Esophagus (tissue), 2 donors: ENCODE measurements at regions not wholly inside any gene's neighbourhood (a gene's known extent, or its start where the extent isn't known, plus 50 kb on each side); places are given as distances from the start of the nearest gene placed in this dataset.

Experiments
- H3K27ac ChIP-seq, 2 donors: one replicate each; pipeline ENCODE4 v1.5.1; 2013; ENCODE audit warnings: low read depth in 2 of 2, mild to moderate bottlenecking in 2 of 2, inconsistent platforms in 1 of 2, low read length in 1 of 2, moderate library complexity in 1 of 2
- H3K27me3 ChIP-seq, 2 donors: one replicate each; pipeline ENCODE4 v1.6.1; 2013; ENCODE audit warnings: low read length in 2 of 2, control low read depth in 1 of 2, mild to moderate bottlenecking in 1 of 2; ENCODE audit not compliant: insufficient read depth in 2 of 2, control insufficient read depth in 1 of 2
- H3K36me3 ChIP-seq, 2 donors: one replicate each; pipeline ENCODE4 v1.6.1; 2013; ENCODE audit warnings: low read length in 1 of 2; ENCODE audit not compliant: control insufficient read depth in 2 of 2, insufficient read depth in 2 of 2
- H3K4me1 ChIP-seq, 2 donors: one replicate each; pipeline ENCODE4 v1.6.1; 2013; ENCODE audit warnings: low read length in 1 of 2; ENCODE audit not compliant: control insufficient read depth in 2 of 2, insufficient read depth in 2 of 2
- H3K4me3 ChIP-seq, 2 donors: one replicate each; pipeline ENCODE4 v1.5.1; 2013; ENCODE audit warnings: low read length in 2 of 2, mild to moderate bottlenecking in 2 of 2, low read depth in 1 of 2, moderate library complexity in 1 of 2
- H3K9me3 ChIP-seq, 2 donors: one replicate each; pipeline ENCODE4 v1.6.1; 2013; ENCODE audit warnings: mild to moderate bottlenecking in 2 of 2, low read depth in 1 of 2, low read length in 1 of 2, moderate library complexity in 1 of 2; ENCODE audit not compliant: control insufficient read depth in 2 of 2, insufficient read depth in 1 of 2
- WGBS, 2 donors: extraction: QIAGEN DNeasy Blood & Tissue Kit; methylation state at CpG; one replicate each; pipeline ENCODE4 v1.1.7; 2013; 5-methylcytosine and 5-hydroxymethylcytosine counted together
- donor health status: healthy with polysubstance abuse.
- donor health status: Bipolar disorder and iron deficiency.

DNA sequence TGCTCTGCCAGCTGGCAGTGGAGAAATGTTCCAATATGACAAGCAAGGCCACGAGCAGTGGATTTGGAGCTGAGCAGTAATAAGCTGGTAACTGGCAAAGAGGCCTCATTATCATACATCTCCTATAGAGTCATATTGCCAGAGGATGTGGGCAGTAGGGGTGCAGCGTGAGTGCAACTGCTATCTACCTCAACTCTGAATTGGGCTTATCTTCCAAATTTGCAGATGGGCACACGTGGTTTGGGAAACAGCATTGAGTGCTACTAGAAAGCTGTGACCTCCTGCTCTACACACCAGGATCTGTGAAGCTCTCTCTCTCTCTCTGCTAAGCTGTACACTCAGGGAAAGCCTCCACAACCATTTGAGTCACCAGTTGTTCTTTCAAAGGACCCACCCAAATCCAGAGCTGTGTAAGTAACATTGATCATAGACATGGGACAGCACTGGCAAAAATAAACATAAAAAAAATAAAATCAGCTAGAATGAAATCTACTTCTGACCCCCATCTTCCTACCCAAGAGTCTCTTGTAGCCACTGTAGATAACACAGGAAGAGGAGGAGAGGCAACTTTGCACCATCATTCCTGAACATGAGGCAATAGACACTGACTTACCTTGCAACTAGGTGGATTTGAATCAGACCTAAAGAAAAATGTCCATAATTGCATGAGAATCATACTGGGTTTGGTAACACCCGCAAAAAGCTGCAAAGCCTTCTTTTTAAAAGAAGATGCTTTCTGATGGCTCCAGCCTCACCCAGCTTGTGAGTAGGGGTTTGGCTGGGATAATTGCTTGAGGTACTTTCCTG lies 82.9 kb upstream of the THBS1 start:
- H3K27me3 ChIP-seq = no peaks in the 10 kb centered on the region
- peaks cover 0 to 4% of the 10 kb centered on the region in 2 donors for H3K4me1 ChIP-seq
- H3K27ac ChIP-seq = no peak overlapping the region
- H3K4me3 ChIP-seq = no peak overlapping the region
- WGBS, 2 donors = 56 to 58% methylated on average over 4 of the region's 4 CpGs
- H3K9me3 ChIP-seq = no peaks in the 10 kb centered on the region
- H3K36me3 ChIP-seq = no peaks in the 10 kb centered on the region

DNA sequence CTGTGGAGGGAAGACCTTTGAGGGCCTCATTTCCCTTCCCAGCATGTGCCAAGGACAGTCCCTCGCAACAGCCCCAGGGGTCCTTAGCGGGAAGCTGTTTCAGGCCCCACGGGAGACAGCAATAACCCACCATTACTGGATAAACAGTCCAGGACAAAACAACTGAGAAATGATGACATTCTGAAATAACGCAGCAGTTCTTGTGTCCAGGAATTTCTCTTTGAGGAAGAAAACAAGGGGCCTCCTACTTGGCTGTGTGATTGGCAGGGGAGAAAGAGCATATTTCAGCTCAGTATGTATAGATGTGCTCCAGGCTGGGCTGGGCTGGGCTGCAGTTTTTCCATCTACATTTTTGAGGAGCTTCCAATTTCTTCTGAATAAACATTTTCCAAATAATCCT lies 82.2 kb upstream of the THBS1 start:
- no peak overlapping the region for H3K4me3 ChIP-seq
- H3K4me1 ChIP-seq = peaks cover 0 to 4% of the 10 kb centered on the region in 2 donors
- WGBS, 2 donors = 66 to 76% methylated on average over 4 of the region's 4 CpGs
- H3K27me3 ChIP-seq = no peaks in the 10 kb centered on the region
- no peaks in the 10 kb centered on the region for H3K36me3 ChIP-seq
- no peaks in the 10 kb centered on the region for H3K9me3 ChIP-seq
- H3K27ac ChIP-seq = no peak overlapping the region

DNA sequence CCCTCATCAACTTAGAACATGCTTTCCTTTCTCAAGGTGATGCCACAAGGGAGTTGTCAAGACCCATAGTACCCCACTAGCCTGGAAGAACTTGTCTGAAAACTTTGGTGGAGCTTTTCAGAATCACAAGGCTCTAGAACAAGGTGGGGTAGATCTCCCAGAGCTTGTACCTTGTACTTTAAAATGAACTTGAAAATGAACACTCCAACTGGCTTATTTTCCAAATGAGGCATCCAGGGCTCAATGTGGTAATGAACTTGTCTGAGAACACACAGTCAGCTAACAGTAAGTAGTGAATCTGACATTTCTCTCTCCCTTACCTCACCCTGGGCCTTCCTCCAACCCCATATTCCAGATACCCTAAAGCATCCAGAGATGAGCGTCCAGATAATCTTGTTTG lies 81.8 kb upstream of the THBS1 start:
- H3K9me3 ChIP-seq = no peaks in the 10 kb centered on the region
- peaks cover 0 to 4% of the 10 kb centered on the region in 2 donors for H3K4me1 ChIP-seq
- H3K4me3 ChIP-seq = no peak overlapping the region
- H3K27me3 ChIP-seq = no peaks in the 10 kb centered on the region
- H3K36me3 ChIP-seq = no peaks in the 10 kb centered on the region
- WGBS, 2 donors = 59 to 68% methylated on average over 1 of the region's 1 CpG
- no peak overlapping the region for H3K27ac ChIP-seq

DNA sequence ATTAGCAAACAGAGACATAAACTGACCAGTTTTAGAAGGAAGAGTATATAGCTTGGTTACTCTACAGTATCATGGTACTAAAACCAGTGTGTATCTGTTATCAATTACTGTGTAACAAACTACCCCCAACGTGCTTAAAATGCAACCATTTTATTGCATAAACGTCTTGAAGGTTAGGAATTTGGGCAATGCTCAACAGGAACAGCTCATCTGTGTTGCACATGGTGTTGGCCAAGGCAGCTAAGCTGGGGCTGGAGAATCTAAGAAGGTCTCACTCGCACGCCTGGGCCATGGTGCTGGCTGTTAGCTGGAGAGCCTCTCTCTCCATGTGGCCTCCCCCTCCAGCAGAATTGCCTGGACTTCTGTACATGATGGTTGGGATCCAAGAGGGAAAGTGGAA lies 81.2 kb upstream of the THBS1 start:
- H3K4me3 ChIP-seq = no peak overlapping the region
- no peaks in the 10 kb centered on the region for H3K27me3 ChIP-seq
- peaks cover 0 to 4% of the 10 kb centered on the region in 2 donors for H3K4me1 ChIP-seq
- 79 to 80% methylated on average over 4 of the region's 4 CpGs for WGBS, 2 donors
- no peaks in the 10 kb centered on the region for H3K36me3 ChIP-seq
- no peaks in the 10 kb centered on the region for H3K9me3 ChIP-seq
- H3K27ac ChIP-seq = no peak overlapping the region

DNA sequence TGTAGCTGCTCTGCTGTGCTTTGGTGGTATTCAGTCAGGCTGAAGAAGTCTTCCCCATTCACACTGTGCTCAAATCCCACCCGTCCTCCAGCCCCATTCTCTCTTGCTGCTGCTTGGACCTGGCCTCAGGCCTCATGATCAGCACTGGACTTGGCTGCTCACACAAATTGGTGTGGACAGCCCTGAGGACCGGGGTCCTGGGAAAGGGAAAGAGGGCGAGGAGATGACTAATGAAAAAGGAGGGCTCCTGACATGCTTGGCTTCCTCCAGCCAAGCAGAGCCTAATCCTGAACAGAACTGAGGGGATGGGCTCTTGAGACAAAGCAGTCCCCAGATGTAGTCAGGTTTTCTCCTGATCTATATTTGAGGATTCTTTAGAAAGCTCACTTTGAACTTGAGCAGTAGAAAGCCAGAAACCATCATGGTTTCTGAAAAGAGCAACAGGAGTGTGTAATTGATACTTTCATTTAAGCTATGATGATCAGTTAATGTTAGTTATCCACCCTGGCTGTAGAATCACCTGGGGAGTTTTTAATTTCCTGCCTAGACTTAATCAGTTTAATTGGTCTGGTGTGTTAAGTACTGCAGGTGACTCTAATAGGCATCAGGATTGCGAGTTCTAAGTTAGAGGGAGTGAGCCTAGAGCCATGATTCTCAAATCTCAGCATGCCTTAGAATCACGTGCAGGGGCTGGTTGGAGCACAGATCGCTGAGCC lies 79.4 kb upstream of the THBS1 start:
- Histone ChIP-seq H3K4me1 (peaks cover 0 to 2% of the 10 kb centered on the region in 2 donors), H3K9me3 (no peaks in the 10 kb centered on the region), H3K27ac (no peak overlapping the region), H3K27me3 (no peaks in the 10 kb centered on the region), H3K36me3 (no peaks in the 10 kb centered on the region), H3K4me3 (no peak overlapping the region)
- WGBS, 2 donors = 79 to 87% methylated on average over 6 of the region's 6 CpGs

DNA sequence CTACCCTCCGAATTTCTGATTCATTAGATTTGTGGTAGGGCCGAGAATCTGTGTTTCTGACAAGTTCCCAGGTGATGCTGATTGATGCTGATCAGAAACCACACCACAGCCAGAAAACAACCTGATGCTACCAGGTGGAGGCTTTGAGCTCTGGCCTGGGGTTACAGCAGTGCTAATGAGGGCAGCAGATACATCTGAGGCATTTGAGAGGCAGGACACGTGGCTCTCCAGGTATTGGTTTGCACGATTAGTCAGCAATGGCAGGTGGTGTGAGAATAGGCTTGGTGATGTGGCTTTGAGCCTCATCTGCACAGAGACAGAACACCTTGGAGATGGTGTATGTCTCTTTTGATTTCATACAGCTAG lies 78.8 kb upstream of the THBS1 start:
- Histone ChIP-seq H3K36me3 (no peaks in the 10 kb centered on the region), H3K27me3 (no peaks in the 10 kb centered on the region), H3K27ac (no peak overlapping the region), H3K9me3 (no peaks in the 10 kb centered on the region), H3K4me1 (peaks cover 0 to 2% of the 10 kb centered on the region in 2 donors), H3K4me3 (no peak overlapping the region)
- WGBS, 2 donors = 79 to 81% methylated on average over 4 of the region's 4 CpGs

DNA sequence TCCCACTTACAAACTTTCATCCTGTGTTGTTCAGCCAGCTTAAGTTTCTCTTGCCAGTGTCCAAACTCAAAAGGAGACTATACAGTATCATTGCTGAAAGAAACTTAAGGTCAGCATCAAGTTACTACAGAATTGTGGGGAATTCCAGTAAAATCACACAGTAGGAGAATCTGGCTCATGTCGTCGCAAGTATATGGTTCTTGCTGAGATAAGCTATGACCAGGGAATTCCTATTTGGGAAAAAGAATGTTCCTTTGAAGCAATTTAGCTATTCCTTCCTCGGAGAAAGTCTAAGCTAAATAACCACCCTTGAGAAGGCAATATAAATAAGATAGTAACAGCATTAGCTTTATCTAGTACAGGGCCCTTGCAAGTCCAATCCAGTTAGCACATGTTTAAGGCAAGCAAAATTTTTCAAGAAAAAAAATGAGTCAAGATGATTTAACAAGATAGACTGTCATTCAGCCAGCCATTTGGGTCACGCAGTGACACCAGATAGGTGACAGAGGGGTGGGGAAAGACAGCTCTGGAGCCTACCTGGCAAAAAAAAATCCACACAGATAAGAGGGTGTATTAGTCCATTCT lies 78.2 kb upstream of the THBS1 start:
- no peaks in the 10 kb centered on the region for H3K36me3 ChIP-seq
- no peaks in the 10 kb centered on the region for H3K27me3 ChIP-seq
- H3K4me3 ChIP-seq = no peak overlapping the region
- no peaks in the 10 kb centered on the region for H3K9me3 ChIP-seq
- 53 to 64% methylated on average over 4 of the region's 4 CpGs for WGBS, 2 donors
- peaks cover 0 to 2% of the 10 kb centered on the region in 2 donors for H3K4me1 ChIP-seq
- H3K27ac ChIP-seq = no peak overlapping the region

DNA sequence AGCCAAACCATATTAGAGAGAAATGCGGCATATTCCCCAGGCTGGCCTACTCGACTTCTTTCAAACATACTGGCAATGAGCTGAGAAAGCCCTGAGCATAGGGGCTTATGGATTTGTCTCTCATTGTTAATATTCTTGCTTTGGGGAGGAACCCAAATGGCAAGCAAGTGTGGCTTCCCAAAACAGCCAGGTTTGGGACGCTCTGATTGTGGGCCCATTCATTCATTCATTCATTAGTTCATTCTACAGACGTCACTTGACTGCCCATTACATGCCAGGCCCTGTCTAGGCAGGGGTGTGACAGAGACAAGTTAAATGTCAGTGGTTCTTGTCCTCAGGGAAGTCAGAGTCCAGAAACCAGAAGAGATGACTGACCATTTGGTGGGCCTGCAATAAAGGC lies 77.4 kb upstream of the THBS1 start:
- peaks cover 0 to 2% of the 10 kb centered on the region in 2 donors for H3K4me1 ChIP-seq
- H3K27me3 ChIP-seq = no peaks in the 10 kb centered on the region
- no peak overlapping the region for H3K4me3 ChIP-seq
- H3K9me3 ChIP-seq = no peaks in the 10 kb centered on the region
- no peaks in the 10 kb centered on the region for H3K36me3 ChIP-seq
- 93 to 96% methylated on average over 4 of the region's 4 CpGs for WGBS, 2 donors
- H3K27ac ChIP-seq = no peak overlapping the region

DNA sequence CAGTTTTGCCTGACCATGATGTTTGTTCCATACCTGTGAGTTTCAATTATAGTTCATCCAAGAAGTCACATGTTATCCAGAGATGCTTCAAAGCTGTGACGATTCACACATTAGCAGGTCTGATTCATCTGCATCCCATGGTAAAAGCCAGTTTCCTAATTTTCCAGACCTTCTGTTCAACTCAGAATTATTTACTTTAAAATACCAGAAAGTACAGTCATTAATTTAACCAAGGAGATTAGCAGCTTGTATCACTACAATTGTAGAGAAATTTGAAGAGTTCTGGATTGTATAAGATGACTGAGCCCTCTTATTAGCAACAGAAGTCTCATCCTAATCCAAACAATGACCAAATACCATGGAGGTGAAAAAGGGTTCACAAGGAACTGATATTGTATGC lies 76.1 kb upstream of the THBS1 start:
- Histone ChIP-seq H3K4me3 (no peak overlapping the region), H3K27me3 (no peaks in the 10 kb centered on the region), H3K36me3 (no peaks in the 10 kb centered on the region), H3K4me1 (peaks cover 0 to under 1% of the 10 kb centered on the region in 2 donors), H3K27ac (no peak overlapping the region), H3K9me3 (no peaks in the 10 kb centered on the region)
- 65 to 67% methylated on average over 1 of the region's 1 CpG for WGBS, 2 donors
